Neural cell (in vitro differentiated cells): ENCODE measurements at regions not wholly inside any gene's neighbourhood (a gene's known extent, or its start where the extent isn't known, plus 50 kb on each side); places are given as distances from the start of the nearest gene placed in this dataset.

ENCODE experiments used
- EP300 ChIP-seq: fragments of 450-650 bp; conservative IDR thresholded peaks from 2 replicates; pipeline ENCODE4 v1.6.1; 2014; ENCODE audit warnings: antibody characterized with exemption, mild to moderate bottlenecking, moderate library complexity; ENCODE audit not compliant: poor library complexity, severe bottlenecking
- EZH2 ChIP-seq: fragments of 200-600, 300-800 bp; shearing (Covaris generic), sonication (generic); IDR thresholded peaks from 2 replicates; pipeline ENCODE4 v1.6.1; 2014; ENCODE audit warnings: antibody characterized with exemption, low read length, borderline replicate concordance, mild to moderate bottlenecking; ENCODE audit not compliant: insufficient read depth, poor library complexity, severe bottlenecking
- POLR2AphosphoS5 ChIP-seq: IDR thresholded peaks from 2 replicates; pipeline ENCODE4 v1.6.1; 2012
- RAD21 ChIP-seq: fragments of 450-650 bp; conservative IDR thresholded peaks from 2 replicates; pipeline ENCODE4 v1.6.1; 2014; ENCODE audit warnings: antibody characterized with exemption, mild to moderate bottlenecking, moderate library complexity
- SMC3 ChIP-seq: fragments of 450-650 bp; conservative IDR thresholded peaks from 2 replicates; pipeline ENCODE4 v1.6.1; 2014; ENCODE audit warnings: antibody characterized with exemption, mild to moderate bottlenecking, moderate library complexity; ENCODE audit not compliant: poor library complexity
- TAF1 ChIP-seq: IDR thresholded peaks from 2 replicates; pipeline ENCODE4 v1.6.1; 2012; ENCODE audit warnings: low read depth
- TF ChIP-seq, protein P1 (sequence below): fragments of 450-650 bp; IDR thresholded peaks from 2 replicates; pipeline ENCODE4 v1.5.1; 2014; ENCODE audit warnings: antibody characterized with exemption, mild to moderate bottlenecking, moderate library complexity; ENCODE audit not compliant: poor library complexity, severe bottlenecking

DNA sequence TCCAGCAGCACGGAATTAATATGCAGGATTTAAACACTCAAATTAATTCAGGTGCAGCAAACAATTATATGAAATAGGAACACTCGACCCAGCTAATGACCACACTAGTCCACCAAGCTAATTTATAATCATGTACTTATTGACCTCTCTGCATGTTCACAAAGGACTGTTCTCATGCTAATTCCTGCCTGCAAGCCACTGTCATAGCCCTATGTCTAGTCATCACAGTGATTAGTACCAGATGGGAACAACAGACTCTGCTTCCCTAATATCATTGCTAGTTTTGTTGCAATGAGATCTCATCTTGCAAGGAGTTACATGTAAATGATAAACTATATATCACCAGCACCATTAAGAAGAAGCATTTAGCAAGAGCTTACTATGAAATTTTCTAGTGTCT lies 553.0 kb upstream of the GRAMD2B start:
- TF ChIP-seq, protein P1, sequence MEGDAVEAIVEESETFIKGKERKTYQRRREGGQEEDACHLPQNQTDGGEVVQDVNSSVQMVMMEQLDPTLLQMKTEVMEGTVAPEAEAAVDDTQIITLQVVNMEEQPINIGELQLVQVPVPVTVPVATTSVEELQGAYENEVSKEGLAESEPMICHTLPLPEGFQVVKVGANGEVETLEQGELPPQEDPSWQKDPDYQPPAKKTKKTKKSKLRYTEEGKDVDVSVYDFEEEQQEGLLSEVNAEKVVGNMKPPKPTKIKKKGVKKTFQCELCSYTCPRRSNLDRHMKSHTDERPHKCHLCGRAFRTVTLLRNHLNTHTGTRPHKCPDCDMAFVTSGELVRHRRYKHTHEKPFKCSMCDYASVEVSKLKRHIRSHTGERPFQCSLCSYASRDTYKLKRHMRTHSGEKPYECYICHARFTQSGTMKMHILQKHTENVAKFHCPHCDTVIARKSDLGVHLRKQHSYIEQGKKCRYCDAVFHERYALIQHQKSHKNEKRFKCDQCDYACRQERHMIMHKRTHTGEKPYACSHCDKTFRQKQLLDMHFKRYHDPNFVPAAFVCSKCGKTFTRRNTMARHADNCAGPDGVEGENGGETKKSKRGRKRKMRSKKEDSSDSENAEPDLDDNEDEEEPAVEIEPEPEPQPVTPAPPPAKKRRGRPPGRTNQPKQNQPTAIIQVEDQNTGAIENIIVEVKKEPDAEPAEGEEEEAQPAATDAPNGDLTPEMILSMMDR, result no peak
- TF ChIP-seq EZH2 (no peak), EP300 (no peak), SMC3 (no peak), RAD21 (no peak), POLR2AphosphoS5 (no peak), TAF1 (no peak)
